PFSK-1 (cell line): ENCODE measurements at regions not wholly inside any gene's neighbourhood (a gene's known extent, or its start where the extent isn't known, plus 50 kb on each side); places are given as distances from the start of the nearest gene placed in this dataset.

ENCODE experiments used
- FOXP2 ChIP-seq: optimal IDR thresholded peaks from 2 replicates; pipeline ENCODE3; 2011; ENCODE audit warnings: borderline replicate concordance, control low read depth, inconsistent platforms; ENCODE audit not compliant: insufficient read depth; ENCODE audit errors: extremely low read length, extremely low read depth
- POLR2AphosphoS5 ChIP-seq: IDR thresholded peaks from 2 replicates; pipeline ENCODE4 v1.6.1; 2012; ENCODE audit warnings: low read depth, mild to moderate bottlenecking, control low read depth, low read length, moderate library complexity
- SIN3A ChIP-seq: IDR thresholded peaks from 2 replicates; pipeline ENCODE4 v1.6.1; 2012; ENCODE audit warnings: mild to moderate bottlenecking, low read length, moderate library complexity, borderline replicate concordance; ENCODE audit not compliant: insufficient read depth
- TAF1 ChIP-seq: IDR thresholded peaks from 2 replicates; pipeline ENCODE4 v1.6.1; 2012; ENCODE audit warnings: low read length, control low read depth, borderline replicate concordance; ENCODE audit not compliant: insufficient read depth
- TF ChIP-seq, protein P1 (sequence below), 2 experiments: IDR thresholded peaks; 2 replicates each; pipeline versions ENCODE4 v1.6.1 to v1.8.0; 2011 to 2012; ENCODE audit warnings: low read depth in 2 of 2, low read length in 2 of 2, control low read depth in 1 of 2, inconsistent platforms in 1 of 2, mild to moderate bottlenecking in 1 of 2, moderate library complexity in 1 of 2; ENCODE audit not compliant: insufficient read depth in 1 of 2

DNA sequence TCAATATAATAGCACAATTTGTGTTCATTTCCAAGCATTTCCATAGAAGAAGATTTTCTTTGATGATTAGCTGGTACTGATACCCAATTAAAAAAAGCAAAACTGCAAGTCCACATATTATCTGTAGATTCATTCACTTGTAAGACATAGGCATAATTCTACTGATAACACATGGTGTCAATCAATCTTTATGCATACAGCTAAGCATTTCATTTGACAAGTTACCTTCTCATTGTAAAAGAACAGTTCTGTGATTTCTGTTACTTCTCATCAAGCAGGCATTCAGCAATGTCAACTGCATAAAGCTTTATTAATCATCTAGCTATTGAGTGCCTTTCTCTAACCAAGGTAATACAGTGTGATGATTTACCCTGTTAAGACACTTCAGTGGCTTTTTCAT, 672.0 kb downstream of the PLOD2 start:
- TF ChIP-seq, protein P1, sequence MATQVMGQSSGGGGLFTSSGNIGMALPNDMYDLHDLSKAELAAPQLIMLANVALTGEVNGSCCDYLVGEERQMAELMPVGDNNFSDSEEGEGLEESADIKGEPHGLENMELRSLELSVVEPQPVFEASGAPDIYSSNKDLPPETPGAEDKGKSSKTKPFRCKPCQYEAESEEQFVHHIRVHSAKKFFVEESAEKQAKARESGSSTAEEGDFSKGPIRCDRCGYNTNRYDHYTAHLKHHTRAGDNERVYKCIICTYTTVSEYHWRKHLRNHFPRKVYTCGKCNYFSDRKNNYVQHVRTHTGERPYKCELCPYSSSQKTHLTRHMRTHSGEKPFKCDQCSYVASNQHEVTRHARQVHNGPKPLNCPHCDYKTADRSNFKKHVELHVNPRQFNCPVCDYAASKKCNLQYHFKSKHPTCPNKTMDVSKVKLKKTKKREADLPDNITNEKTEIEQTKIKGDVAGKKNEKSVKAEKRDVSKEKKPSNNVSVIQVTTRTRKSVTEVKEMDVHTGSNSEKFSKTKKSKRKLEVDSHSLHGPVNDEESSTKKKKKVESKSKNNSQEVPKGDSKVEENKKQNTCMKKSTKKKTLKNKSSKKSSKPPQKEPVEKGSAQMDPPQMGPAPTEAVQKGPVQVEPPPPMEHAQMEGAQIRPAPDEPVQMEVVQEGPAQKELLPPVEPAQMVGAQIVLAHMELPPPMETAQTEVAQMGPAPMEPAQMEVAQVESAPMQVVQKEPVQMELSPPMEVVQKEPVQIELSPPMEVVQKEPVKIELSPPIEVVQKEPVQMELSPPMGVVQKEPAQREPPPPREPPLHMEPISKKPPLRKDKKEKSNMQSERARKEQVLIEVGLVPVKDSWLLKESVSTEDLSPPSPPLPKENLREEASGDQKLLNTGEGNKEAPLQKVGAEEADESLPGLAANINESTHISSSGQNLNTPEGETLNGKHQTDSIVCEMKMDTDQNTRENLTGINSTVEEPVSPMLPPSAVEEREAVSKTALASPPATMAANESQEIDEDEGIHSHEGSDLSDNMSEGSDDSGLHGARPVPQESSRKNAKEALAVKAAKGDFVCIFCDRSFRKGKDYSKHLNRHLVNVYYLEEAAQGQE (IDR thresholded peaks at IDR 0.05; ENCODE audit: insufficient read depth in 1 of 2, low read depth in 2 of 2, low read length in 2 of 2), result no peak
- TF ChIP-seq FOXP2 (no peak), POLR2AphosphoS5 (no peak), SIN3A (no peak)

DNA sequence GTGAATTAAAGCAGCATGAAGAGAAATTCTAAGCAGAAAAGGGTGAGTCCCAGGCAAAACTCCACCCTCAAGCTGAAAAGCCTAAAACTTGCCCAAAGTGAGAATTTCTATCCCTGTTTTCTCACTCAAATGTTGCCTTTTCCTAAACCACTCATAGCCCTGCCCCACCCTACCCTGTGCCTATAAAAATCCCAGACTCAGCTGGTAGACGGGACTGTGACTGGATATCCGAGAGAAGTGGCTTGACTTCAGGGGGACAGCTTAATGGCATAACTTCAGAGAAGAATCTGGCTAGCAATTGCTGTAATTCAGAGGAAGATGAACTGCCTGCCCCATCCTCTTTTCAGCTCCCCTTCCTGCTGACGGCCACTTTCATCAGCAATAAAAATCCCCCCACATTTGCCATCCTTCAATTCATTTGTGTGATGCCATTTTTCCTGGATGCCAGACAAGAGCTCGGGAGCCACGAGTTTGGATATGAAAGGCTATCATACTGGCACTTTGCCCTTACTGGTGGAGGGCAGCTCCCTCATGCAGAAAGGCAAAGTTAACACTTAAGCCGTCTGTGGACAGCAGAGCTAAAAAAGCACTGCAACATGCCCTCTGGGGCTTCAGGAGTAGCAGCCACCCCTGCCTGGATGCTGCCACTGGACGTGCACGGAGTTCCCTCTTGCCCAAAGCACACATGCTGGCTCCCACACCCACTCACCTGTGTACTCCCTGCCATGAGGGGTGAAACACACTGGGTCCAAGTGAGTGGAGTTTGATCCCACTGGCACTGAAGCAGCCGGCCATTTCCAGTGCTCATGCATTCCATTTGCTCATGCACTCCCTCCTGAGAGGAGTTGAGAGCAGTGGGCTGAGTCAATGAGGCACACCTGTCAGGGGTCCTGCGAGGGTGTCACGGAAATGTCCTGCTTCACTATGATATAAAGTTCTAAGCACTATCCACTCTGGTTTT, 670.6 kb downstream of the PLOD2 start:
- TF ChIP-seq SIN3A (no peak), TAF1 (no peak), POLR2AphosphoS5 (no peak), FOXP2 (no peak)
- TF ChIP-seq, protein P1 (IDR thresholded peaks at IDR 0.05; ENCODE audit: insufficient read depth in 1 of 2, low read depth in 2 of 2, low read length in 2 of 2), result no peak

DNA sequence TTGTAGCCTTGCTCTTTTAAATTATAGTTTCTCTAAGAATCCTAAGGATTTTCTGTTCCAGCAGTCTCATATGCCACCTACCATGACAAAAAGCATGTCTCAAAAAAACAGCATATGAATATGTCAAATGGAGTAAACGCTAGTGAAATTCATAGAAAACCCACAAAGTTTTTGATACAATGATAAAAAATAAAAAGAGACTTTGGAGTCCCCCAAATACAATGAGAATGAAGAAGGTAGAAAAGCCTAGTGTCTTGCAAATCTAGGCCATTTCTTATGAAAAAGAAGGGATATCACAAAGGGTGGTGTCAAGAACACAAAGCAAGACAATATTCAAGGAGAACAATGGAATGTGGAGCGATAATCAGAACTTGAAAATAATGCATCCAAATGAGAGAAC, 668.5 kb downstream of the PLOD2 start:
- TF ChIP-seq TAF1, result no peak
- no peak for TF ChIP-seq FOXP2
- TF ChIP-seq POLR2AphosphoS5, result no peak
- TF ChIP-seq, protein P1 (IDR thresholded peaks at IDR 0.05; ENCODE audit: insufficient read depth in 1 of 2, low read depth in 2 of 2, low read length in 2 of 2), result no peak

DNA sequence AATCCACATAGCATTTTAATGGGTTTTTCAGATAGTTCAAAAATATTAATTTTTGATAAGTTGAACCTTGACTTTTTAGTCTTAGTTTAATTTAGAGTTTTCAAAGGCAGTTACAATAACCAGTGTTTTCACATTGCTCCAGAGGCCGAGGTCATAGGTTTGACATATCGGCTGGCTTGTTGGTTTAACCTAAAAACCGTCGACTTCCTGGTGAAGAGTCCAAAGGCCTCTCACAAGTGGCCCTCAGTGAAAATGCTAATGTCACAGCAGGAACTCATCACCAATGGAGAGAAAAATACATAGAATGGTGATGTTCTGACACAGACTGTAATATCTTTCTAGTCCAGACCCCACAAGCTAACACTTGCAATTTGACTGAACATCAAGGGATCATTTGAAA, 642.3 kb downstream of the PLOD2 start:
- TF ChIP-seq SIN3A (no peak), FOXP2 (no peak), TAF1 (no peak), POLR2AphosphoS5 (no peak)
- TF ChIP-seq, protein P1 (IDR thresholded peaks at IDR 0.05; ENCODE audit: insufficient read depth in 1 of 2, low read depth in 2 of 2, low read length in 2 of 2), result no peak
